ENCODE measurements at regions not wholly inside any gene's neighbourhood (a gene's known extent, or its start where the extent isn't known, plus 50 kb on each side); places are given as distances from the start of the nearest gene placed in this dataset.

- TF ChIP-seq EZH2phosphoT487 (IDR thresholded peaks at IDR 0.05; ENCODE audit: unreplicated experiment) (no peak), CREB1 (CRISPR knock-in tag; IDR thresholded peaks at IDR 0.05; ENCODE audit: low read depth) (no peak), ZNF331 (CRISPR knock-in tag; IDR thresholded peaks at IDR 0.05; ENCODE audit: low read depth) (no peak), JUNB (IDR thresholded peaks at IDR 0.05; ENCODE audit: unreplicated experiment) (no peak), REST (IDR thresholded peaks at IDR 0.05; ENCODE audit: unreplicated experiment) (no peak), ETS1 (IDR thresholded peaks at IDR 0.05) (no peak), POLR2AphosphoS5 (IDR thresholded peaks at IDR 0.05; ENCODE audit: low read depth) (no peak), NANOG (IDR thresholded peaks at IDR 0.05; ENCODE audit: borderline replicate concordance) (no peak), ZNF462 (CRISPR knock-in tag; IDR thresholded peaks at IDR 0.05) (no peak), CTCF (conservative IDR thresholded peaks at IDR 0.05; ENCODE audit: low read depth in 2 of 2) (no peak), STAT1 (IDR thresholded peaks at IDR 0.05; ENCODE audit: unreplicated experiment) (no peak)
- Mint-ChIP-seq H3K4me3 (no peak overlapping the region), H3K36me3 (ENCODE audit: low read depth) (peaks cover 5% of the 10 kb centered on the region; the same call in 2 of the 3 replicates), H3K27ac (no peak overlapping the region), H3K4me1 (peaks cover 13% of the 10 kb centered on the region), H3K9me3 (peaks cover 25% of the 10 kb centered on the region), H3K27me3 (ENCODE audit: insufficient read depth, low read depth, poor library complexity) (peaks cover 1% of the 10 kb centered on the region)
- Histone ChIP-seq H2AFZ (no peak overlapping the region), H3K27ac (ENCODE audit: low read depth) (no peak overlapping the region), H3K79me2 (replicated peaks; ENCODE audit: insufficient read depth) (no peaks in the 10 kb centered on the region), H3K36me3 (ENCODE audit: insufficient read depth) (no peaks in the 10 kb centered on the region), H3K4me2 (no peak overlapping the region), H3K4me3 (no peak overlapping the region), H4K20me1 (replicated peaks; ENCODE audit: insufficient read depth) (no peaks in the 10 kb centered on the region), H3K9me2 (ENCODE audit: insufficient read depth) (no peaks in the 10 kb centered on the region), H3K4me1 (ENCODE audit: insufficient read depth) (peaks cover 5% of the 10 kb centered on the region; the same call in 1 of the 2 replicates), H3F3A (replicated peaks; ENCODE audit: low read depth) (no peaks in the 10 kb centered on the region), H3K27me3 (ENCODE audit: insufficient read depth) (no peaks in the 10 kb centered on the region)
- ATAC-seq (no peak), DNase-seq (ENCODE audit: low spot score) (no peak)
Measured at GRCh38 chr6:62740171-62740570, 454.1 kb upstream of the KHDRBS2 start.

Data from GM23338 (cell line).